GM21515 (cell line): ENCODE measurements at regions not wholly inside any gene's neighbourhood (a gene's known extent, or its start where the extent isn't known, plus 50 kb on each side); places are given as distances from the start of the nearest gene placed in this dataset.
"Not testable (repeated sequence)": the region's sequence is repeated elsewhere in the genome, so short reads cannot be mapped to it uniquely, and the experiment has no call there.

ENCODE experiments used
- ATAC-seq: cut with Tn5 transposase; IDR thresholded peaks from one replicate; pipeline ENCODE4 v1.9.1; 2021; ENCODE audit not compliant: unreplicated experiment

DNA sequence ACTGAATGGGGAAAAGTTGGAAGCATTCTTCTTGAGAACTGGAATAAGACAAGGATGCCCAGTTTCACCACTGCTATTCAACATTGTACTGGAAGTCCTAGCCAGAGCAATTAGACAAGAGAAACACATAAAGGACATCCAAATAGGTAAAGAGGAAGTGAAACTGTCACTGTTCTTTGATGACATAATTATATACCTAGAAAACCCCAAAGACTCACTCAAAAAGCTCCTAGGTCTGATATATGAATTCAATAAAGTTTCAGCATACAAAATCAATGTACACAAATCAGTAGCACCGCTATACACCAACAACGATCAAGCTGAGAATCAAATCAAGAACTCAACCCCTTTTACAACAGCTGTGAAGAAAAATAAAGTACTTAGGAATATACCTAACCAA is 157.3 kb upstream of the DDHD1 start:
- peak; percentile 88 for ATAC-seq

DNA sequence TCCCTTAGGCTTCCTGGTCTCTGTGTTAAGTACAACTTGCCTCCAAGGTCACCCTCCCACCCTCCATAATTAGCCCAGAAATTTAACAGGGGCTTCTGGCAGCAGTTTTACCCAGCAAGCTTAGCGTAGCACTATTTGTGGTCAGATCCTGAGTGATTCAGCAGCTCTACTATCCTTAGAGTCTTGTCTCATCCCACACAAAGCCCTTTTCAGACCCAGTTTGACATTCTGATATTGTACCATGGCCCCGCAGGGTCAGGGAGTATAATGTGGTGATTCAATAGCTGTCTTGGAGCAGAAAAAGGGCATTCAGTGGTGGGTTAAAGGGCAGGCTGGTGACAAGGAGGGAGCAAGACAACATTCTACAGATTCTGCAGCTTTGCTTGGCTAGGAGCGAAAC is 153.8 kb upstream of the DDHD1 start:
- no peak for ATAC-seq

DNA sequence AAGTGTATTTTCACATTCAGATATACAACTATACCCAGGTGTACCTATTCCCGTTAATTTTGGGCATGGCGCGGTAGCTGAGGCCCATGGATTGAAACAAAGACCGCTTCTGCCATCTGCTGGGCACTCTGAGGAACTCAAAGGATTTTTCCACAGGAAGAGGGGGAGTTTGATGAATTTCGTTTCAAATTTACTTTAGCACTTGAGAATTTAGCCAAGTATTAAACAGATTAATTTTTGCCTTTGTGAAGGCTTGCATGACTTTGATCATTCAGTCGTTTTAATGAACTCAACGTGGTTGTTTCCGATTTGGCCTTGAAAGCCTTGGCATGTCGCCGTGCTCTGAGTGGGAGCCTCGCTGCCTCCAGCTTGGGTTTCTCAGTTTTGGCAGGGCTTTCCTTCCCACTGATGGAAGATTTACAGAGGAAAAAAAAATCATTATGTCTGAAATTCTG is 153.2 kb upstream of the DDHD1 start:
- ATAC-seq: no peak

DNA sequence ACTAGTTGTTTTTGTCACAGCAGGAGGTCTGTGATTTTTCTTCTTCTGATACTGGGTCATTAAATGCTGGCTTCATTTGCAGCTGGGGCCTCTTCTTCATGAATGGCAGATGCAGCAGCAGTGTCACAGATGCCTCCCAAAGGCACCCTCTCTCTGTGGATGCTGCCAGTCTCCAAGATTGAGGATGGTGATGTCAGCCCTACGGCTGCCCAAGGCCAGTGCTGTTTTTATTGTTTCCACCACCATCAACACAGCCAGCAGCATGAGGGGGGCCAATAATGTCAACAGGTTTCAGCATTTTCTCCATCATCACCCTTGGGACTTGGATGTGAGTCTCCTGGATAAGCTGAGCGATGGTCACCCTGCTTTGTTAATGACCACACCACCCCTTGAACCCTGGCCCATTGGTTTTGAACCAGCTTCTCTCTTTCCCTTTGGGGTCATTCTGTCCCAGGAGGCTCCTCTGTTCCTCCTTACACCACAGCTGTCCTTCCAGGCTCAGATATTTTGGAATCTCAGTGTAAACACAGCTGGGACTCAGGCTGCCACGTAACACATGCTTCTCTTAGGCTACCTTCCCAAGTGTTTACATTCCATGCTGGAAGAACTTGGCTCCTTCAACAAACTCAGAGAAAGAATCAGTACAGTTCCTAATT is 151.7 kb upstream of the DDHD1 start:
- no peak for ATAC-seq

DNA sequence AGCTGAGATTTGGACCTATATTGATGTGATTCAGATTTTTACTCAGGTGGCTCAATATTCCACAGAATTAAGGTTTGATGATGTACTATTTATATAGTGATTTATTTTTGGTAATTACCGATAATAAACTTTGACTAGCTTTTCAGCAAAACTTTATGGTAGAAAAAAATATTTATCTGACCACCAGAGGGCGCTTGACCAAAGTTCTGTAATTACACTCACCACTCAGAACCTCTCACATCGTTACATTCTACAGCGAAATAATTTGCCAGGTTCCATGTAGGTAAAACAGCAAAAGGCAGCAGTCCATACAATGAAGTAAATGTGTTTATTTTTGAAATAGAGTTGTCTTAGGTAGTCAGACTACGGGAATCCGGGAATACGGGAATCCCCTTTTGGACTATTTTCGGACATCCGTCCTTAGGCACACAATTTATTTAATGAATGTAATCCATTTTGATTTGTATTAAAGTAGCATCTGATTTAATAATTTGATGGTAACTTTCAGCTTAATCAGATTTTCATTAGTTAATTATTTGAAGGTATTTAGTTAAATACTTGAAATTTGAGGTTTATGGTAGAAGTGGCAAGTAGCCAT is 143.0 kb upstream of the DDHD1 start:
- no peak for ATAC-seq

DNA sequence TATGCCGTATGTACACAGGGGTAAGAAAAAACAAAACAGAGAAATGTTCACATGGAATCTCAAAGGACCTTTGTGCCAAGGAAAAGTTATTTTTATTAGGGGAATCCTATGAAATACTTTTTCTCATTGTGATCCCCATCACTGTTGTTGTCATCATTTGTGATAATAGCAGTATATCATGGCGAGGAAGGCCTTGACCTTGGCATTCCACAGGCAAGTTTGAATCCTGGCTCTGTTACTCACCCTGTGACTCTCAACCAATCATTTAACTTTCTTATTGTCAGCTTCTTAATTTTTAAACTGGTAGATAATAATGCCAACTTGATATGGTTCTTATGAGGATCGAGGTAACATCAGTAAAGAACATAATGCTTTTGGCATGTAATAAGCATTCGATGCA is 142.2 kb upstream of the DDHD1 start:
- no peak for ATAC-seq

DNA sequence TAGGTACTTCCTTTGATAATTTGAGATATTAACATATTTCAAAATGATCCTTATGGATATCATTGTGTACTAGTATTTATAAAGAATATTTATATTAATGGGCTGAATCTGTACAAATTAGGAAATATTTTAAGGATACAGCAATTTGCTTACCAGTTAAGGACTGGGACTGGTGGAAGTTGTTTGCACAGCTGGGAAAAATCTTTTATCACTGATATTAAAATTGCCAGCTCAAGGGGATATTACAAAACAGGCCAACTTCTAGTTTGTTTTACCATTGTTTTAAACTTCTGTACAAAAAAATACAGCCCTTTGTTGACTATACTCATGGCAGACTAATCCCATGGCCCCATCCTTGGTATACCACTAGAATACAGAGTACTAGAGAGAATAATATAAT is 133.2 kb upstream of the DDHD1 start:
- no peak for ATAC-seq

DNA sequence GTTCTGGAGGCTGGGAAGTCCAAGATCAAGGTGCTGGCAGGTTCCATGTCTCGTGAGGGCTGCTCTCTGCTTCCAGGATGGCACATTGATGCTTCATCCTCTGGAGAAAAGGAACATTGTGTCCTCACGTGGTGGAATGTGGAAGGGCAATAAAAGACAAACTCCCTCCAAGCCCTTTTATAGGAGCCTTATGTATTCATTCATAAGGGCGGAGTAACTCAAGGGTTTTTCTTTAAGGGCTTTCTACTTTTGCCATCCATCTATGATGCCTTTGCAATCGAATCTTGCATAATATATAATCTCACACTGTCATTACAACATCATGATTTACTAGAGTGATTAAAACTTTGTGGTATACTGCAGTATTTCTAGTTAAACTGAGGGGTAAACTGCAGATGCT is 132.7 kb upstream of the DDHD1 start:
- no peak for ATAC-seq

DNA sequence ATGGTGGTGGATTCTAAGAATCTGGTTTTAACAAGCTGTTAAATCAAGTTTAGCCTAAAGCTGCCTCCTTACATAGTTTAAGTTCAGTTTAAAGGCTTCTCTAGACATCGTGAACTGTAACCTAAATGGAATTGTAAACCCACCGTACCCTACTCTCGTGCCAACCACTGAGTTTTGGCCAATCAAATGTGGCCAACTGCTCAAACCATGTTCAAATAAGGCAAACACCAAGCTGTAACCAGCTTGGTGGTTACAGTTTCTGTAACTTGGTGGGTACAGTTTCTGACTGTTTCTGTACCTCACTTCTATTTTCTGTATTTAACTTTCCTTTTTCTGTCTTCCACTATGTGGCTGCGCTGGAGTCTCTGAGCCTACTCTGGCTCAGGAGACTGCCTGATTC is 131.9 kb upstream of the DDHD1 start:
- ATAC-seq: no peak

DNA sequence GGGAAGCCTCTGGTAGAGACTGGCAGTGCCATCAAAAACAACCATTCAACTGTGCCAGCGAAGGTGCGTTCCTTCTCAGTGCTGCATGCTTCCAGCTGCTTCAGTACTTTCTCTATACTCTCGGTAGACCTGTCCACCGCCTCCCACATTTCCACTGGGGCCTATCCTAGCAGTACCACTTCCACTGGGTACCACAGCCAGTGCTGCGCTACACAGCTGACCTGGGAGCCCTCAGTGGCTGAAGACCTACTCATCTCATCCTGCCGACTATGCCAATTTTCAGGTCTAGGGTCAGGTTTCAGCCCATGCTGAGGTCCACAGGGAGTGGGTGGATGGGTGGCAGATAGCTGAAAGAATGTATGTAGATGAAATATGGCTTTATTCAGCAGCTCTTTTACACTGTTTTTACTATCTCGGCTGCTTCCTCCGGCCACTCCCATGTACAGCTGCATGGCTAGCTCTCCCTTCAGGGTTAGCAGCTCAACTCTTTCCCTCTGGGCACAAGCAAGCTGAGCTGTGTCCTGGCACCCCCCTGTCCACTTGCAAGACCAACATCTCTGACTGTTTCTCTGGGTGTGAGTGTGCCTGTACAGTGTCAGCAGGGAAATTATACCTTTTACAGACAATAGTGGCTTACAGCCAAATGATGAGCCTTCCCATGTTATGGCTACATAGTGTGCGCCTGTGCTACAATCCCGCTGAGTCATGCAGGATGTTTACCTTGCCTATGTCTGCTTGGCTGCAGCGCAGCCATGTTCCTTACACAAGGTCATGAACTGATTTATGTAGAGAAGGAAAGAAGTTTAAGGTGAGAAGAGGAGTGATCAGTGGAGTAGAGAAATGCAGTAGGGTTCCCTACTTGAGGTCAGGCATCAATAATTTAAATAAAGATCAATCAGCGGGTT is 125.7 kb upstream of the DDHD1 start:
- ATAC-seq: no peak

DNA sequence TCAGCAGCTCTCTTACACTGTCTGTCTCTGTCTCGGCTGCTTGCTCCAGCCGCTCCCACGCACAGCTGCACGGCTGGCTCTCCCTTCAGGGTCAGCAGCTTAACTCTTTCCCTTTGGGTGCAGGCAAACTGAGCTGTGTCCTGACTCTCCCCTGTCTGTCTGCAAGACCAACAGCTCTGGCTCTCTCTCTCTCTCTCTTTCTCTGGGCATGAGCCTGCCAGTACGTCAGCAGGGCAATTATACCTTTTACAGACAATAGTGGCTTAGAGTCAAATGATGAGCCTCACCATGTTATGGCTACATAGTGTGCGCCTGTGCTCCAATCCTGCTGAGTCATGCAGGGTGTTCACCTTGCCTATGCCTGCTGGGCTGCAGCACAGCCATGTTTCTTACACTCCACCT is 120.5 kb upstream of the DDHD1 start:
- ATAC-seq: no peak

DNA sequence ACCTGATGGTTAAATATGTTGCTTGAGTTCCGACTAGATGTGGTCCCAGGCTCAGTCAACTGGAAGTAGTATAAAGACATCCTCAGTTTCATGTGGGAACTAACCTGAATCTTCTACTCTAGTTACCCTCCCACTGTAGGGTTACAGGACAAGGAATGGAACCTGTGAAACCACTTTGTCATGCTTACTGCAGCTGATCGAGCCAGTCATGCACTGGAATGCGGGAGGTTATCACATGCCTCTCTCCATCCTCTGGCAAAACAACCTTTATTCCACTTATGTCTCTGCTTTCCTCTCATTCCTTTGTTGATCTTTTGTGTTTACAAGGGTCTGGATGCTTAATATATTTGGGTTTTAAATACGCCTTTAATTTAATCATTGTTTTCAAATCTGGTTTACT is 111.9 kb upstream of the DDHD1 start:
- ATAC-seq: no peak

DNA sequence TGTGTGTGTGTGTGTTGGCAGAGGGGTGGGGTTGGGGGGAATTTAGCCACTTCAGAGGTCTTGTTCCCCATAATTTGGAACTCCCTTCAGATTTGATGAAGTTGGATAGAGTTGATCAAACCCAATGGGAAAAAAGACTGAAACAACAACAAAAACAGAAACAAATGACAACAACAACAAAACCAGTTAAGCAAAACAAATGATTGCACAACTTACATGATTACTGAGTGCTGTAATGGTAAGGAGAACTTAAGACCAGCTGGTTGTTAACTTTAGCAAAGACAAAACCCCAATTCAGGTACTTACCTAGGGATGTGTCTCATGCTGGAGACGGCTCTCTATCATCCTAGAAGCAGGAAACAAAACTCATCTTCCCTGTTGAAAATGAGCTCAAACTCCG is 107.8 kb upstream of the DDHD1 start:
- ATAC-seq: no peak

DNA sequence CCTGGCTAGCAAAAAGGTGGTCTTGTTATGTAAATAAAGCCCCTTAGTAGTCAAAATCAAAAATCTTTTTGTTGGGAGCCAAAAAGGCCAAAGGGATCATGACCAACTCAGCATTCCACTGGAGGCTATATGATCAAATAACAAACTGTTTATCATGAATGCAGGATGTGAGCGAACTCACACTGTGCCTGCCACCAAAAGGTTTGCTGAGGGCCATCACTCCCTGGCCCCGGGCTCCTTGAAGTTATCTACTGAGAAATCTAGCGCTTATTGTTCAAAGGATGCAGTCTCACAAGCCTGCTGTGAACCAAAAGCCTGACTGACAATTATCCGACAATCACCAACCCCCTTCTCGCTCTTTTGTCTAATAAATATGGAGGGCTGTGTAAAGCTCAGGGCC is 107.2 kb upstream of the DDHD1 start:
- ATAC-seq: no peak

DNA sequence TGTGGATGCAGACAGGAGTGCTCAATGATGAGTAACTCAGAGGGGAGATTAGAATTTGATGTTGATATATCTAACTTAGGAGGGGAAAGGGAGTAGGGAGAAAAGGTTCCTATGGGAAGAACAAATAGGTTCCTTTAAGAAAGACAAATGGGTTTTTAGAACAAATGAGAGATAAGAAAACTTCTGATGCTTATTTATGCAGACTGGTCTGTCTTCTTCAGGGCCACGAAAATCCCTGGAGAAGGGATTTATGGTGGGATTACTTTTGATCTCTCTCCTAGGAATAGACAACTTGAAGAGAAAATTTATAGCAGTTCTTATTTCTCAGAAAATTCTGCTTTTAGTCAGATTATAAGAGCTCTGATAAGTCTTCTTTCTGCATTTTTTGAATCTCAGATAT is 99.0 kb upstream of the DDHD1 start:
- ATAC-seq: no peak

DNA sequence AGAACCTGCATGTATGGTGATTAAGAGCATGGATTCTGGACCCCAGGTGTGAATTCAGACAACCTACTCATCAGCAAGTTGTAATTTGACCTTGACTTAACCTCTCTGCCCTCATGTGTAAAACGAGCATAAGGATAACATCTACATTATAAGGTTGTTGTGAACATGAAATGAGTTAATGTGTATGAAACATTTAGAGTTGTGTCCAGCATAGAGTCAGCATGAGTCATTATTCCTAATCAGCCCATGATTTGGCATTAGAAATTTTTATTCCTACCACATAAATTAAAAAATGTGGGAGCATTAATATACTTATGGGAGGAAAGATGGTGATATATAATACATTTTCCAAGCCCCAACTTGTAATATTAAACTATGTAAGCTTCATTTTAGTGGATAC is 95.9 kb upstream of the DDHD1 start:
- no peak for ATAC-seq

DNA sequence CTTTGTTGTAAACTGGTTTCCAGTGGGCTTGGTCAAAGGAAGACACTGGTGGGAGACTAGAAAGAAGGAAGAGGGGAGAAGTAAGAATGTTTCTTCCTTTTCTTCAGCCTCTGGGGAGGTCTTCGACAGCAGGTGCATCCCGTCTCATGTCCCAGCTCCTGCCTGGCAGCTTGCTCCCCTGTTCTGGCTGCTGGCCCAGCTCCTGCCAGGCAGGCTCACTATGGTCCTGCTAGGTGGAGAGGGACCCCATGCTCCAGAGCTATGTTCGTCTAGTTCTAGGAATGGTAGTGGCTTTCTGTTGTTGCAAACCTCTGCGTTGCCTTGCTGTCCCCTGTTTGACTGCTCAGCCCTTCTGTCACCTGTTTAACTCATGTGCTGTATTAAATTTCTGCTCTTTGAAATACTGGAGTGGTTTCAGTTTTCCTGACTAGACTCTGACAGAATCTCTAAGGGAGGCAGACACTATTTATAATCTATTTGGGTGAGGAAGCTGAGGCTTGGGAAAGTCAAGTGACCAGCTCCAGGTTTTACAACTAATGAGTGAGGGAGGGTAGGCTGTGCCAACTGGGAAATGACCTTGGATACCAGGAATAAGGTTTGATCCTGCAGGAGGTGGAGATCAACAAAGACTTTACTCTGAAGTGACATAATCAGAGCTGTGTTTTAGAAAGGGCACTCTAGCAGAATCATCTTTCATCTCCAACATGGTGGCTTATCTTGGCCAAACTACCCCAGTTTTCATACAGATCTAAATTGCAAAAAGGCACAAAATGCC is 94.7 kb upstream of the DDHD1 start:
- ATAC-seq: no peak

DNA sequence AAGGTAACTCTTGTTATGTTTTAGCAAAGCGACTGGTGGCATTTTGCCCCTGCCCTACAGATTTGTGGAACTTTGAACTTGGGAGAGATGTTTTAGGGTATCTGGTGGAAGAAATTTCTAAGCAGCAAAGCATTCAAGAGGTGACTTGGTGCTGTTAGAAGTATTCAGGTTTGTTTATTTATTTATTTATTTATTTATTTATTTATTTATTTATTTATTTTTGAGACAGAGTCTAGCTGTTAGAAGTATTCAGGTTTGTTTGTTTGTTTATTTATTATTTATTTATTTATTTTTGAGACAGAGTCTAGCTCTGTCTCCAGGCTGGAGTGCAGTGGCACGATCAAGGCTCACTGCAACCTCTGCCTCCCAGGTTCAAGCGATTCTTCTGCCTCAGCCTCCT is 89.8 kb upstream of the DDHD1 start:
- ATAC-seq: not testable (repeated sequence)

DNA sequence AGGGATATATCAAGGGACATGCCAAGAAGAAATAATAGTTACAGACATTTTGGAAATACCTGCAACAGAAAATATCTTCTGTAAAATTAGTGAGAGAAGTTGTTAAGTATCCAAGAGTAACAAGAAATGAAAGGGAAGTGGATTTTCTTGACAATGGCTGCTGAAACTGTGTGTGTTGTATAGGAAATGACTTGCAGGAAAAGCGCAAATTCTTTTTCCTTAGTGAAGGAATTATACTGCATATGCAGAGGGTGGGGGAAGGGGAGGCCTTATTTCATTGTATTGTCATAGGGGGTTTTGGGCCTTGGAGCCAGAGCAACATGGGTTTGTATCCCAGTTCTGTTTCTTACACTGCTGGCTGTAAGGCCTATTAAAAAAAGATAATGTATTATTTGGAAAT is 84.4 kb upstream of the DDHD1 start:
- ATAC-seq: no peak

DNA sequence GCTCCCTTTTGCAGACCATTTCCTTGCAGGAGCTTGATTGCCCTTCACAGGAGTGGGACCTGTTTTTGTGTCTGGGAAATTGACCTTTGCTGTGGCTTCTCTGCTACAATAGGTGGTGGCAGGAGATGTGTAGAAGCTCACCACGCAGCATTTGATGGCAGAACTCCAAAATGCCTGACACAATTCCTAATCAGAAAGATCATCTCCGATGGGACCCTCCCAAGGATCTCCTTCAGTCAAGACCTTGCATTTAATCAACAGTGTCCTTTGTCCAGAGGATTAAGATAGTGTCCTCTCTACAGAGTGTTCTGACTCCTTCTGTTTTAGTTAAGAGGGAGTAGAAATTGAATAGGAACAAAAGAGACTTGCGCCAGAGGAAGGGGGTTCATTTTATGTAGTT is 83.6 kb upstream of the DDHD1 start:
- ATAC-seq: no peak

DNA sequence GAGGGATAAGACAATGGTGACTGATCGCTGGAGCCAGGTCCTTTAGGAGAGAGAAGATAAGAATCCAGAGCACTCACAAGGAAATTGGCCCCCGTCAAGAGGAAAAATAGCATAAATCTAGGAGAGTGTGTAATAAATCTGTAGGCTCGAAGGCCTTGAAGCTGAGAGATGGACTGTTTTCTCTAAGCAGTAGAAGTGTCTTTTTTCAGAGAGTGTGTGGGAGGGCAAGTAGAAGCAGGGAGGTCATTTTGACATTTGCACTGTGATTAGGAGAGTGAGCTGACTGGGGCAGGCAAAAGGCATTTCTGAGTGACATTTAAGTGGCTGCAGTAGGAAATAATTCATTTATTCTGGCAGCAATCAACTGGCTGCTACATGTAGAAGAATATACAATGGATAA is 78.0 kb upstream of the DDHD1 start:
- ATAC-seq: no peak
